Breast epithelium (tissue), 3 donors: ENCODE measurements at regions not wholly inside any gene's neighbourhood (a gene's known extent, or its start where the extent isn't known, plus 50 kb on each side); places are given as distances from the start of the nearest gene placed in this dataset.

Experiments
- POLR2A ChIP-seq: fragments of 450-650 bp; IDR thresholded peaks from one replicate; pipeline ENCODE4 v1.6.1; 2016; ENCODE audit warnings: antibody characterized with exemption, mild to moderate bottlenecking, moderate library complexity
- TF ChIP-seq, protein P1 (sequence below), 3 donors: fragments of 450-650 bp; IDR thresholded peaks; one replicate each; pipeline ENCODE4 v1.5.1; 2016 to 2017; ENCODE audit warnings: antibody characterized with exemption in 3 of 3, mild to moderate bottlenecking in 3 of 3, moderate library complexity in 3 of 3

DNA sequence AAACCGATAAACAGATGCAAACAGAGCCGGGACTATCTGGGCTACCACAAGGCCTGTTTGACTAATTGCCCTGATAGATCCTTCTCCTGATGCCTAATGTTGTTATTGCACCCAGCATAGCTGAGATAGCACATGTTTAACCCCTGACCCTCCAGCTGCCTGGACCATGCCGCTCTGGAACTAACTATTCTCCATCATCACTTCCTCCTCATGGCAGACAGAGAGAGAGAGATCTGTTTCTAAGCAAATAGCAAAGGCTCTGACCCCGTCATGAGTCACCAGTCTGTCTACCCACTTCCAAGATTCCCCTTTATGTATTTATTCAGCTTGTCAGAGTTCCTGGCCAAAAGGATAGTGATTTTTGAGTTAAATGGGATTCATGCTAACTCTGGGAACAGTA is 58.2 kb upstream of the FLRT2 start:
- TF ChIP-seq, protein P1, sequence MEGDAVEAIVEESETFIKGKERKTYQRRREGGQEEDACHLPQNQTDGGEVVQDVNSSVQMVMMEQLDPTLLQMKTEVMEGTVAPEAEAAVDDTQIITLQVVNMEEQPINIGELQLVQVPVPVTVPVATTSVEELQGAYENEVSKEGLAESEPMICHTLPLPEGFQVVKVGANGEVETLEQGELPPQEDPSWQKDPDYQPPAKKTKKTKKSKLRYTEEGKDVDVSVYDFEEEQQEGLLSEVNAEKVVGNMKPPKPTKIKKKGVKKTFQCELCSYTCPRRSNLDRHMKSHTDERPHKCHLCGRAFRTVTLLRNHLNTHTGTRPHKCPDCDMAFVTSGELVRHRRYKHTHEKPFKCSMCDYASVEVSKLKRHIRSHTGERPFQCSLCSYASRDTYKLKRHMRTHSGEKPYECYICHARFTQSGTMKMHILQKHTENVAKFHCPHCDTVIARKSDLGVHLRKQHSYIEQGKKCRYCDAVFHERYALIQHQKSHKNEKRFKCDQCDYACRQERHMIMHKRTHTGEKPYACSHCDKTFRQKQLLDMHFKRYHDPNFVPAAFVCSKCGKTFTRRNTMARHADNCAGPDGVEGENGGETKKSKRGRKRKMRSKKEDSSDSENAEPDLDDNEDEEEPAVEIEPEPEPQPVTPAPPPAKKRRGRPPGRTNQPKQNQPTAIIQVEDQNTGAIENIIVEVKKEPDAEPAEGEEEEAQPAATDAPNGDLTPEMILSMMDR (IDR thresholded peaks at IDR 0.05) = no peak
- TF ChIP-seq POLR2A = no peak
